Keratinocyte (primary cell): ENCODE measurements at regions not wholly inside any gene's neighbourhood (a gene's known extent, or its start where the extent isn't known, plus 50 kb on each side); places are given as distances from the start of the nearest gene placed in this dataset.

ENCODE experiments used
- CTCF ChIP-seq, 3 experiments: IDR thresholded peaks in 1 of 3; conservative IDR thresholded peaks in 1 of 3; optimal IDR thresholded peaks in 1 of 3; 2 replicates in 2 of 3; 3 replicates in 1 of 3; pipeline versions ENCODE3 to v1.5.1; 2011; ENCODE audit warnings: low read length in 3 of 3, mild to moderate bottlenecking in 3 of 3, moderate library complexity in 2 of 3, control low read depth in 1 of 3, inconsistent platforms in 1 of 3; ENCODE audit not compliant: insufficient read depth in 2 of 3; ENCODE audit errors: extremely low read depth in 1 of 3
- EZH2 ChIP-seq: IDR thresholded peaks from one replicate; pipeline ENCODE4 v1.6.1; 2012; ENCODE audit warnings: inconsistent platforms, mild to moderate bottlenecking, low read length, moderate library complexity

DNA sequence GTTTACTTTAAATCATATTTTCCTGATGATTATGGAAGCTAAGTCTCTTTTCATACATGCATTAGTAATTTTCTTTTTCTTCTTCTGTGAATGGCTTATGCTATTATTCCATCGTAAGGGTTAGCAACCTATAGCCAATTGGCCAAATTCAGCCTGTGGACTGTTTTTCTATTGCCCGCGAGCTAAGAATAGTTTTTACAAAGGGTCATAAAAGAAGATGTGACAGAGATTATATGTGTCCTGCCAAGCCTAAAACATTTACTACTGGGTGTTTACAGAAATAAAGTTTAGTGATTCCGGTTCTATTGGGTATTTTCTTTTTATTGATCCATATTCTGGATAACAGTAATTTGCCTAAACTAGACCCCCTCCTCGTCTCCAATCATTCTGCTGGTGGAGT, 268.8 kb upstream of the DIO3 start:
- TF ChIP-seq CTCF (optimal IDR thresholded peaks at IDR 0.05 in 1 of 3, IDR thresholded peaks at IDR 0.05 in 1 of 3, conservative IDR thresholded peaks at IDR 0.05 in 1 of 3; ENCODE audit: extremely low read depth in 1 of 3, insufficient read depth in 2 of 3, low read length in 3 of 3) (no peak), EZH2 (no peak)
